GM18502 (cell line): ENCODE measurements at regions not wholly inside any gene's neighbourhood (a gene's known extent, or its start where the extent isn't known, plus 50 kb on each side); places are given as distances from the start of the nearest gene placed in this dataset.
"Not testable (repeated sequence)": the region's sequence is repeated elsewhere in the genome, so short reads cannot be mapped to it uniquely, and the experiment has no call there.

Source experiments
- ATAC-seq: cut with Tn5 transposase; IDR thresholded peaks from one replicate; pipeline ENCODE4 v1.9.1; 2021; ENCODE audit warnings: mild to moderate bottlenecking; ENCODE audit not compliant: unreplicated experiment, poor library complexity

GRCh38 chr16:50451951-50452508 lies 83.2 kb upstream of the BRD7 start:
- ATAC-seq: no peak

GRCh38 chr16:50450957-50451356 lies 82.2 kb upstream of the BRD7 start:
- no peak for ATAC-seq

GRCh38 chr16:50449800-50450199 lies 81.0 kb upstream of the BRD7 start:
- ATAC-seq: no peak

- ATAC-seq: no peak
Observed at GRCh38 chr16:50448981-50449380, 80.2 kb upstream of the BRD7 start.

GRCh38 chr16:50448522-50448921 lies 79.7 kb upstream of the BRD7 start:
- ATAC-seq: no peak

GRCh38 chr16:50447386-50447785 lies 78.6 kb upstream of the BRD7 start:
- ATAC-seq: not testable (repeated sequence)

GRCh38 chr16:50446861-50447260 lies 78.1 kb upstream of the BRD7 start:
- ATAC-seq: no peak

GRCh38 chr16:50445621-50446555 lies 77.1 kb upstream of the BRD7 start:
- ATAC-seq: no peak

GRCh38 chr16:50444526-50444925 lies 75.7 kb upstream of the BRD7 start:
- ATAC-seq: no peak

- no peak for ATAC-seq
Observed at GRCh38 chr16:50442221-50442620, 73.4 kb upstream of the BRD7 start.

- ATAC-seq: no peak
Observed at GRCh38 chr16:50441486-50442157, 72.8 kb upstream of the BRD7 start.

- no peak for ATAC-seq
Observed at GRCh38 chr16:50440991-50441390, 72.2 kb upstream of the BRD7 start.

GRCh38 chr16:50440531-50440930 lies 71.7 kb upstream of the BRD7 start:
- ATAC-seq: no peak

- no peak for ATAC-seq
Observed at GRCh38 chr16:50437769-50438437, 69.1 kb upstream of the BRD7 start.

- ATAC-seq: no peak
Observed at GRCh38 chr16:50436271-50436670, 67.5 kb upstream of the BRD7 start.

GRCh38 chr16:50434872-50435478 lies 66.2 kb upstream of the BRD7 start:
- no peak for ATAC-seq

GRCh38 chr16:50430076-50430475 lies 61.3 kb upstream of the BRD7 start:
- no peak for ATAC-seq

- ATAC-seq: no peak
Observed at GRCh38 chr16:50428742-50429141, 60.0 kb upstream of the BRD7 start.

GRCh38 chr16:50428116-50428515 lies 59.3 kb upstream of the BRD7 start:
- no peak for ATAC-seq

GRCh38 chr16:50427107-50427506 lies 58.3 kb upstream of the BRD7 start:
- ATAC-seq: no peak
